CD4-positive, alpha-beta T cell (primary cell): ENCODE measurements at regions not wholly inside any gene's neighbourhood (a gene's known extent, or its start where the extent isn't known, plus 50 kb on each side); places are given as distances from the start of the nearest gene placed in this dataset.

Experiments used
- ATAC-seq: fragments of 200-7000 bp; cut with Tn5 transposase; one replicate; pipeline ENCODE4 v1.10.0; 2022; ENCODE audit warnings: mild to moderate bottlenecking; ENCODE audit not compliant: poor library complexity
- CTCF ChIA-PET: fragments of 350-600 bp; sonication (Branson Sonifier 250); formaldehyde crosslinking; loops from one replicate; lab custom pipeline; 2021; ENCODE audit warnings: antibody characterized with exemption, inconsistent platforms; lab: Charles Lee
- POLR2A ChIA-PET: fragments of 350-600 bp; sonication (Branson Sonifier 250); formaldehyde crosslinking; loops from one replicate; lab custom pipeline; 2021; ENCODE audit warnings: antibody characterized with exemption, inconsistent platforms; lab: Charles Lee
- DNase-seq, 14 experiments: peaks; one replicate each; pipeline ENCODE4 v3.0.0-alpha.2; 2013 to 2020; ENCODE audit warnings: mixed read lengths in 2 of 14
- H3K27ac ChIP-seq, 2 donors: one replicate each; pipeline versions ENCODE4 v1.5.1 to v1.7.0; 2013; ENCODE audit warnings: low read length in 2 of 2, low read depth in 1 of 2, mild to moderate bottlenecking in 1 of 2
- H3K27me3 ChIP-seq, 2 experiments: 1 replicate in 1 of 2; 2 replicates in 1 of 2; pipeline versions ENCODE4 v1.6.1 to v1.7.0; 2013; ENCODE audit warnings: low read length in 2 of 2, control low read depth in 1 of 2, mild to moderate bottlenecking in 1 of 2, moderate library complexity in 1 of 2; ENCODE audit not compliant: insufficient read depth in 2 of 2, control insufficient read depth in 1 of 2
- H3K36me3 ChIP-seq: one replicate; pipeline ENCODE4 v1.6.1; 2013; ENCODE audit warnings: low read length, control low read depth; ENCODE audit not compliant: insufficient read depth
- H3K4me1 ChIP-seq: one replicate; pipeline ENCODE4 v1.6.1; 2013; ENCODE audit warnings: low read length, control low read depth; ENCODE audit not compliant: insufficient read depth
- H3K4me3 ChIP-seq: one replicate; pipeline ENCODE4 v1.5.1; 2013; ENCODE audit warnings: mild to moderate bottlenecking, low read length, moderate library complexity
- H3K9me3 ChIP-seq, 2 experiments: 1 replicate in 1 of 2; 2 replicates in 1 of 2; pipeline versions ENCODE4 v1.6.1 to v1.7.0; 2013; ENCODE audit warnings: low read length in 2 of 2, mild to moderate bottlenecking in 2 of 2, control low read depth in 1 of 2, moderate library complexity in 1 of 2; ENCODE audit not compliant: control insufficient read depth in 1 of 2, insufficient read depth in 1 of 2
- H3K27ac Mint-ChIP-seq: one replicate; pipeline ENCODE4 v1.8.0; 2020; ENCODE audit warnings: mixed read lengths
- H3K27me3 Mint-ChIP-seq: one replicate; pipeline ENCODE4 v1.8.0; 2021; ENCODE audit warnings: mixed read lengths
- H3K36me3 Mint-ChIP-seq: one replicate; pipeline ENCODE4 v1.8.0; 2021; ENCODE audit warnings: low read depth, mixed read lengths
- H3K4me1 Mint-ChIP-seq: one replicate; pipeline ENCODE4 v1.8.0; 2021; ENCODE audit warnings: low read depth, mixed read lengths
- H3K4me3 Mint-ChIP-seq: one replicate; pipeline ENCODE4 v1.8.0; 2020; ENCODE audit warnings: mild to moderate bottlenecking, mixed read lengths
- H3K9me3 Mint-ChIP-seq: one replicate; pipeline ENCODE4 v1.8.0; 2020; ENCODE audit warnings: mixed read lengths
- CTCF ChIP-seq: fragments of 200-600 bp; IDR thresholded peaks from one replicate; pipeline ENCODE4 v1.8.0; 2022; ENCODE audit warnings: antibody characterized with exemption, mild to moderate bottlenecking
- intact Hi-C, 2 experiments: fragments of 100-400 bp; cut with DNase I in 1 of 2; cut with micrococcal nuclease in 1 of 2; formaldehyde crosslinking; loops; one replicate each; pipeline versions ENCODE4 v1.15.1 to v1.9.0; 2023 to 2025; cut with DNase I, micrococcal nuclease

DNA sequence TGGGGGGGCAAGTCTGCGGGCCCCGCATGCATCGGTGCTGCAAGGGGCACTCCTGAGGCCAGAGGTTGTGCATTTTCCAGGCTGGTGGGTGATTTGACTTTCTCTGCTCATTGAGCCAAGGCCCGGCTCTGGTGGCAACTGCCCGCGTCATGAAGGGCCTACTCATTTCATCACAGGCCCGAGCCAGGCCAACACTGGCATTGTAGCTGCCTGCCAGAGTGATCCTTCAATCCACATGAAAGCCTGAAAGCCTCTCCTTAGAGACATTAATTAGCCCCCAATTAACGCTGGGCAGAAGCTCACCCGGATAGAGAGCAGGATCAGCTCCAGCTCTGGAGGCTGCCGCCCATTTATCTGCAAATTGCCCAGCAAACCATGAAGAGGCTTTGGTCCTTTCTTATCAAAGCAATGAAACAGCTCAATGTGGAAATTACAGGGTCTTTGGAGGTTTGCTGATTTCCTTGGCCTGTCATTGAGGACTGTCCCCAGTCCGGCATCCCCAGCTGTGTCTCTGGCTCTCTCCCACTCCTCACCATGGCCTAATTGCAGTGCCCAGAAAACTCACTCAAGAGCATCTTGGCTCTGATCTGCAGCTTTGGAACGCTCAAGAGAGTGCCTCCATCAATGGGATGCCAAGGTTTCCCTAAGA, 50.4 kb upstream of the STUM start:
- Mint-ChIP-seq H3K4me1 (no peaks in the 10 kb centered on the region), H3K36me3 (no peaks in the 10 kb centered on the region), H3K27me3 (peaks cover 3% of the 10 kb centered on the region), H3K9me3 (peaks cover 3% of the 10 kb centered on the region), H3K4me3 (no peak overlapping the region), H3K27ac (no peak overlapping the region)
- intact Hi-C loops = no loop called here
- ChIA-PET POLR2A (no interaction called here), CTCF (no interaction called here)
- Histone ChIP-seq H3K4me1 (no peaks in the 10 kb centered on the region), H3K36me3 (no peaks in the 10 kb centered on the region), H3K9me3 (no peaks in the 10 kb centered on the region), H3K27ac (no peak overlapping the region), H3K27me3 (no peaks in the 10 kb centered on the region), H3K4me3 (no peak overlapping the region)
- DNase-seq (no peak), ATAC-seq (no peak)
- TF ChIP-seq CTCF = no peak

GRCh38 chr1:226498640-226499008, 49.9 kb upstream of the STUM start:
- DNase-seq (no peak), ATAC-seq (no peak)
- Histone ChIP-seq H3K27ac (no peak overlapping the region), H3K4me3 (no peak overlapping the region), H3K9me3 (no peaks in the 10 kb centered on the region), H3K4me1 (no peaks in the 10 kb centered on the region), H3K27me3 (no peaks in the 10 kb centered on the region), H3K36me3 (no peaks in the 10 kb centered on the region)
- no peak overlapping the region for H3K27ac Mint-ChIP-seq
- no peaks in the 10 kb centered on the region for H3K4me1 Mint-ChIP-seq
- peaks cover 4% of the 10 kb centered on the region for H3K27me3 Mint-ChIP-seq
- peaks cover 3% of the 10 kb centered on the region for H3K9me3 Mint-ChIP-seq
- CTCF ChIA-PET = no interaction called here
- POLR2A ChIA-PET = no interaction called here
- no peaks in the 10 kb centered on the region for H3K36me3 Mint-ChIP-seq
- intact Hi-C loops = no loop called here
- no peak for TF ChIP-seq CTCF
- no peak overlapping the region for H3K4me3 Mint-ChIP-seq
